Spleen (tissue), 11 donors: ENCODE measurements at regions not wholly inside any gene's neighbourhood (a gene's known extent, or its start where the extent isn't known, plus 50 kb on each side); places are given as distances from the start of the nearest gene placed in this dataset.

Source experiments
- DNase-seq: peaks from one replicate; pipeline ENCODE4 v3.0.0-alpha.2; 2020
- H3K27ac ChIP-seq, 8 donors: fragments of 200-600 bp; sonication (generic) in 7 of 8; 1 replicate in 4 of 8; 2 replicates in 4 of 8; pipeline versions ENCODE4 v1.5.0 to v1.8.0; 2016 to 2021; ENCODE audit warnings: inconsistent platforms in 4 of 8, mild to moderate bottlenecking in 4 of 8, moderate library complexity in 1 of 8
- H3K27me3 ChIP-seq, 7 donors: fragments of 200-600 bp; sonication (generic) in 6 of 7; replicated peaks in 1 of 7; 1 replicate in 4 of 7; 2 replicates in 3 of 7; pipeline versions ENCODE4 v1.5.0 to v1.8.0; 2016 to 2021; ENCODE audit warnings: inconsistent platforms in 3 of 7, mild to moderate bottlenecking in 1 of 7
- H3K36me3 ChIP-seq, 6 donors: fragments of 200-600 bp; sonication (generic) in 5 of 6; 1 replicate in 4 of 6; 2 replicates in 2 of 6; pipeline versions ENCODE4 v1.5.0 to v1.8.0; 2016 to 2021; ENCODE audit warnings: inconsistent platforms in 2 of 6
- H3K4me1 ChIP-seq, 6 donors: fragments of 200-600 bp; sonication (generic) in 5 of 6; 1 replicate in 3 of 6; 2 replicates in 3 of 6; pipeline versions ENCODE4 v1.5.0 to v1.8.0; 2016 to 2021; ENCODE audit warnings: inconsistent platforms in 3 of 6
- H3K4me3 ChIP-seq, 8 donors: fragments of 200-600 bp; sonication (generic) in 7 of 8; 1 replicate in 4 of 8; 2 replicates in 4 of 8; pipeline versions ENCODE4 v1.5.0 to v1.8.0; 2016 to 2021; ENCODE audit warnings: inconsistent platforms in 4 of 8, mild to moderate bottlenecking in 4 of 8, moderate library complexity in 2 of 8
- H3K9me3 ChIP-seq, 8 donors: fragments of 200-600 bp; sonication (generic) in 7 of 8; 1 replicate in 4 of 8; 2 replicates in 4 of 8; pipeline versions ENCODE4 v1.5.0 to v1.8.0; 2016 to 2021; ENCODE audit warnings: inconsistent platforms in 4 of 8
- CTCF ChIP-seq, 11 experiments: fragments of 200-600 bp in 7 of 11; fragments of 450-650 bp in 4 of 11; sonication (generic) in 4 of 11; IDR thresholded peaks in 8 of 11; conservative IDR thresholded peaks in 3 of 11; 1 replicate in 7 of 11; 2 replicates in 4 of 11; pipeline versions ENCODE4 v1.4.0 to v1.8.0; 2016 to 2021; ENCODE audit warnings: antibody characterized with exemption in 11 of 11, inconsistent platforms in 4 of 11, mild to moderate bottlenecking in 1 of 11
- POLR2A ChIP-seq, 3 donors: fragments of 450-650 bp; IDR thresholded peaks; one replicate each; pipeline ENCODE4 v1.5.1; 2017; ENCODE audit warnings: antibody characterized with exemption in 3 of 3, mild to moderate bottlenecking in 1 of 3
- POLR2AphosphoS5 ChIP-seq, 3 donors: sonication (generic); formaldehyde crosslinking; IDR thresholded peaks; one replicate each; pipeline ENCODE4 v1.5.1; 2017; ENCODE audit warnings: antibody characterized with exemption in 3 of 3
- WGBS, 5 donors: extraction: QIAGEN DNeasy Blood & Tissue Kit in 3 of 5; methylation state at CpG; one replicate each; pipeline versions ENCODE4 v1.1.5 to v1.1.7; 2013 to 2018; 5-methylcytosine and 5-hydroxymethylcytosine counted together
- intact Hi-C: fragments of 100-400 bp; cut with DNase I; formaldehyde crosslinking; loops from one replicate; pipeline ENCODE4 v1.15.0; 2023; ENCODE audit warnings: low total_unique reads
- donor health status: healthy with polysubstance abuse.
- donor health status: DM: no; HTN: no; CAD: no; lungs with moderate emphysema.
- donor health status: DM: no; HTN: no; CAD: no.
- donor health status: Bipolar disorder and iron deficiency.
- donor health status: healthy.
- donor health status: DM: no; HTN: no; CAD: no.
- donor health status: DM: yes; HTN: yes; CAD: no.

- intact Hi-C loops, result no loop called here
- no peak for DNase-seq
- Histone ChIP-seq H3K27me3 (peaks cover 0 to 17% (median 0%) of the 10 kb centered on the region in 7 donors), H3K9me3 (peaks cover 0 to 23% (median 10%) of the 10 kb centered on the region in 8 donors), H3K27ac (no peak overlapping the region), H3K4me1 (no peaks in the 10 kb centered on the region), H3K36me3 (no peaks in the 10 kb centered on the region), H3K4me3 (no peak overlapping the region)
- 85 to 100% (median 92%) methylated on average over 1 of the region's 1 CpG for WGBS, 5 donors
- TF ChIP-seq CTCF (IDR thresholded peaks at IDR 0.05 in 8 of 11, conservative IDR thresholded peaks at IDR 0.05 in 3 of 11), result no peak
- no peak for TF ChIP-seq POLR2A (IDR thresholded peaks at IDR 0.05)
- no peak for TF ChIP-seq POLR2AphosphoS5 (IDR thresholded peaks at IDR 0.05)
These were observed 100.7 kb upstream of the CD82 start for GRCh38 chr11:44464741-44465140.

- 74 to 82% (median 81%) methylated on average over 24 of the region's 24 CpGs for WGBS, 5 donors
- DNase-seq, result no peak
- no peak for TF ChIP-seq POLR2AphosphoS5 (IDR thresholded peaks at IDR 0.05)
- intact Hi-C loops, result no loop called here
- Histone ChIP-seq H3K27ac (no peak overlapping the region), H3K36me3 (no peaks in the 10 kb centered on the region), H3K27me3 (peaks cover 0 to 24% (median 0%) of the 10 kb centered on the region in 7 donors), H3K4me1 (no peaks in the 10 kb centered on the region), H3K9me3 (peaks cover 0 to 15% (median 10%) of the 10 kb centered on the region in 8 donors), H3K4me3 (no peak overlapping the region)
These were observed 98.8 kb upstream of the CD82 start for GRCh38 chr11:44466531-44467205.

- Histone ChIP-seq H3K4me3 (no peak overlapping the region), H3K36me3 (no peaks in the 10 kb centered on the region), H3K27me3 (peaks cover 0 to 24% (median 0%) of the 10 kb centered on the region in 7 donors), H3K27ac (no peak overlapping the region), H3K9me3 (peaks cover 0 to 15% (median 10%) of the 10 kb centered on the region in 8 donors), H3K4me1 (no peaks in the 10 kb centered on the region)
- WGBS, 5 donors, result 59 to 86% (median 68%) methylated on average over 1 of the region's 1 CpG
- intact Hi-C loops, result no loop called here
- no peak for DNase-seq
- TF ChIP-seq CTCF (IDR thresholded peaks at IDR 0.05 in 8 of 11, conservative IDR thresholded peaks at IDR 0.05 in 3 of 11) (no peak), POLR2AphosphoS5 (IDR thresholded peaks at IDR 0.05) (no peak), POLR2A (IDR thresholded peaks at IDR 0.05) (no peak)
These were observed 98.0 kb upstream of the CD82 start for GRCh38 chr11:44467413-44467812.

- 69 to 83% (median 70%) methylated on average over 5 of the region's 5 CpGs for WGBS, 5 donors
These were observed 97.5 kb upstream of the CD82 start for GRCh38 chr11:44467931-44468330.

More at GRCh38 chr11:44467931-44468330, 97.5 kb upstream of the CD82 start:
- intact Hi-C loops, result no loop called here
- no peak for TF ChIP-seq POLR2AphosphoS5 (IDR thresholded peaks at IDR 0.05)
- TF ChIP-seq POLR2A (IDR thresholded peaks at IDR 0.05), result no peak
- TF ChIP-seq CTCF (IDR thresholded peaks at IDR 0.05 in 8 of 11, conservative IDR thresholded peaks at IDR 0.05 in 3 of 11), result no peak
- Histone ChIP-seq H3K27me3 (peaks cover 0 to 24% (median 0%) of the 10 kb centered on the region in 7 donors), H3K36me3 (no peaks in the 10 kb centered on the region), H3K4me1 (no peaks in the 10 kb centered on the region), H3K4me3 (no peak overlapping the region), H3K9me3 (peaks cover 0 to 15% (median 10%) of the 10 kb centered on the region in 8 donors), H3K27ac (no peak overlapping the region)
- DNase-seq, result no peak
